ENCODE measurements at regions not wholly inside any gene's neighbourhood (a gene's known extent, or its start where the extent isn't known, plus 50 kb on each side); places are given as distances from the start of the nearest gene placed in this dataset.

DNA sequence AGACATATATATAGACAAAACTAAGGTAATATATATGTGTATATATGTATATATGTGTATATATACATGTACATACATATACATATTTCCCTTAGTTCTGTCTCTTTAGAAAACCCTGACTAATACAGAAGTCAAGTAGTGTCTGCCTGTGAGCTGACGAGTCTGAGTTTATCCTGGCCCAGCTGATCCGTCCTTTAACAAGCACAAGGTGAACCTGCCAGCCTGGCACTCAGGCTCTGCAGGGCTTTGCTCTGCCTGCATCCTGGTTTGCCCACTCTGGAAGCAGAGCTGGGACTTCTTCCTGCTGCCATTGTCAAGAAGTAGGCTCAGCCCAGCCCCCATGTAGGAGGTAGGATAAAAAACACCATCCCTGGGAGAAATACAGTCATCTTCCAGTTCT, 388.0 kb downstream of the ICE1 start:
- 44 to 76% methylated on average over 2 of the region's 2 CpGs for WGBS, 2 donors
- FAIRE-seq (no peak), ATAC-seq (no peak), DNase-seq (no peak)
- Histone ChIP-seq H3K27me3 (no peaks in the 10 kb centered on the region), H3K4me1 (no peaks in the 10 kb centered on the region), H3K9me3 (no peaks in the 10 kb centered on the region), H3K36me3 (no peaks in the 10 kb centered on the region), H3K27ac (no peak overlapping the region), H3K4me3 (no peak overlapping the region)
- TF ChIP-seq CTCF (IDR thresholded peaks at IDR 0.05): no peak
- intact Hi-C loops (cut with DNase I): no loop called here

GRCh38 chr5:5805916-5806315, 383.4 kb downstream of the ICE1 start:
- no peaks in the 10 kb centered on the region for H3K4me1 ChIP-seq
- intact Hi-C loops (cut with DNase I): no loop called here
- no peak for DNase-seq
- FAIRE-seq: no peak
- no peak for TF ChIP-seq CTCF (IDR thresholded peaks at IDR 0.05)
- no peak overlapping the region for H3K27ac ChIP-seq
- WGBS, 2 donors: 88 to 93% methylated on average over 7 of the region's 7 CpGs
- H3K4me3 ChIP-seq: no peak overlapping the region
- H3K27me3 ChIP-seq: no peaks in the 10 kb centered on the region
- no peak for ATAC-seq
- no peaks in the 10 kb centered on the region for H3K36me3 ChIP-seq
- no peaks in the 10 kb centered on the region for H3K9me3 ChIP-seq

DNA sequence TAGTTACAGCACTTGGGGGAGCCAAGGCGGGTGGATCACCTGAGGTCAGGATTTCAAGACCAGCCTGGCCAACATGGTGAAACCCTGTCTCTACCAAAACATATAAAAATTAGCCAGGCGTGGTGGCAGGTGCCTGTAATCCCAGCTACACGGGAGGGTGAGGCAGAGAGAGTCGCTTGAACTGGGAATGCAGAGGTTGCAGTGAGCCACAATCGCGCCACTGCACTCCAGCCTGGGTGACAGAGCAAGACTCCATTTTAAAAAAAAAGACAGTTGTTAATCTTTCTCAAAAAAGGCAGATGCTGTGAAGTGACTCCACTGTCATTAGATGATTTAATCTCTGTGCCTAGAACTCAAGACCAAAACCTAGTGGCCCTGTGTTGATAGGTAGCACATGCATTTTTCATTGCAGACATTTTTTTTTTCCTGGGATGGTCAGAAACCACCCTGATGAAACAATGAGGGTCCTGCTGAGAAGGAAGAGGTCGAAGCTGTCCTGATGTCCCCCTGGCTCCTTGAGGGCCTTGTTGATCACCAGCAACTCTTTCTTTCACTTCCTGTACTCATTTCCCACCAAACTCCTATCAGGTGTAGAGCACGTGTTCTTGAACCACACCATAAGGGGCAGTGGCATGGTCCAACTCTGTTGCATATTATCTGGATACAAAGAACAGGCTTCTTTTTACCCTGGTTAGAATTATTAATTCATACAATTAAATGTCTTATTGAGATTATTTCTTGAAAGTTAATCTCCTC, 382.2 kb downstream of the ICE1 start:
- FAIRE-seq: no peak
- WGBS, 2 donors: 72 to 80% methylated on average over 8 of the region's 8 CpGs
- ATAC-seq: no peak
- H3K27me3 ChIP-seq: no peaks in the 10 kb centered on the region
- no peaks in the 10 kb centered on the region for H3K36me3 ChIP-seq
- intact Hi-C loops (cut with DNase I): no loop called here
- H3K4me1 ChIP-seq: no peaks in the 10 kb centered on the region
- no peak for DNase-seq
- TF ChIP-seq CTCF (IDR thresholded peaks at IDR 0.05): no peak
- no peaks in the 10 kb centered on the region for H3K9me3 ChIP-seq
- H3K4me3 ChIP-seq: no peak overlapping the region
- H3K27ac ChIP-seq: no peak overlapping the region

DNA sequence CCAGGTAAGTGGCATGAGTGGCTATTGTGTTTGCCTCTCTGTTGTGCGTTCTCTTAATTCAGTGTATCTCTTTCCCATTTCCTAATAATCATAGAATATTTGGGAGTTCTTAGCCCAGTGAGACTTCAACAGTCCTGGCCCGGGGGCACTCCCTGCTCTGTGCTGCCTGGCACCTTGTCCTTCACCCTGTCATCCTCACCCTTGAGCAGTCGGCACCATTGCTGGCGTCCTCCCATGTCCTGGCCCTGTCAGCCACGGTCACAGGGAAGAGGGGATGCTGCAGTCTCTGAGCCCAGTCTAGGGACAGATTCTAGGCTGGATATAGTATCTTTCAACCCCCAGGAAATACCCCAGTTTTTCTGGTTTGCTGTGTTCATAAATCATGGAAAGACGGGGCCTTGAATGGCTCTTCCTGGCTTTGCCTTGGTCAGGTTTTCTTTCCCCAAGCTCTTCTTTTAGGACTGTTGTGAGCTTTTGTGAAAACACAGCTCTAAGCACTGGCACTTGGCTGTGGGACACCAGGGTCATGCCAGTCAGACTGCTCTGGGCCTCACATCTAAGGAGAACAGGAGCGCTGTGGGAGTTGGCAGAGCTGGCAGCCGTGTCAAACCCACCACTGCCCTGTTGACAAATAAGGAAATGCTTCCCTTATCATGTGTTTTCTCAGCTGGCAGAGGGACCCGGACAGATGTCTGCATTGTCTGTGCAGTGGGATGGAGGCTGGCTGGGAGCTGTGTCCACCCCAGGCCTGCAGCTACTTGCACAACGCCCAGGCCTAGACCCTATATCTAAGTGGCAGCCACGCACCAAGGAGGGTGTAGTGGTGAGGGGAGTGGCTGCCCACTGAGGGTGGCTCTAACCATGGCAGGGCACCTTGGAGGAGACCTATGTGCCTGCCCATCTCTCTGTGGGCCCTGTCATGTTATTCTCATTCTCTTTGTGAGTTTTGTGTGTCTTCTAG, 378.6 kb downstream of the ICE1 start:
- Histone ChIP-seq H3K4me1 (no peaks in the 10 kb centered on the region), H3K27ac (no peak overlapping the region), H3K4me3 (no peak overlapping the region), H3K9me3 (no peaks in the 10 kb centered on the region), H3K36me3 (no peaks in the 10 kb centered on the region), H3K27me3 (no peaks in the 10 kb centered on the region)
- ATAC-seq: no peak
- WGBS, 2 donors: 79% methylated on average over 11 of the region's 11 CpGs
- TF ChIP-seq CTCF (IDR thresholded peaks at IDR 0.05): no peak
- DNase-seq: no peak
- intact Hi-C loops (cut with DNase I): no loop called here
- no peak for FAIRE-seq
